Neural progenitor cell (in vitro differentiated cells): ENCODE measurements at regions not wholly inside any gene's neighbourhood (a gene's known extent, or its start where the extent isn't known, plus 50 kb on each side); places are given as distances from the start of the nearest gene placed in this dataset.

Experiments used
- CTCF ChIP-seq: fragments of 200-600 bp; sonication (generic); IDR thresholded peaks from 2 replicates; pipeline ENCODE4 v1.5.1; 2017; ENCODE audit warnings: antibody characterized with exemption, mild to moderate bottlenecking
- EZH2 ChIP-seq: fragments of 200-600 bp; sonication (generic); IDR thresholded peaks from 2 replicates; pipeline ENCODE4 v1.6.1; 2017; ENCODE audit warnings: antibody characterized with exemption, mild to moderate bottlenecking, moderate library complexity

- TF ChIP-seq CTCF (no peak), EZH2 (no peak)
Observed at GRCh38 chr4:125787707-125788106, 473.0 kb downstream of the FAT4 start.
